Left lung (tissue), 4 donors: ENCODE measurements at regions not wholly inside any gene's neighbourhood (a gene's known extent, or its start where the extent isn't known, plus 50 kb on each side); places are given as distances from the start of the nearest gene placed in this dataset.

Experiments used
- ATAC-seq: fragments of 200-7000 bp; cut with Tn5 transposase; one replicate; pipeline ENCODE4 v1.9.1; 2020; ENCODE audit warnings: moderate library complexity
- DNase-seq, 4 donors: peaks; one replicate each; pipeline ENCODE4 v3.0.0-alpha.2; 2013 to 2020
- H3K27ac ChIP-seq, 2 donors: fragments of 200-600 bp; sonication (generic) in 1 of 2; one replicate each; pipeline versions ENCODE4 v1.5.0 to v1.8.0; 2020 to 2021
- H3K27me3 ChIP-seq, 2 donors: fragments of 200-600 bp; sonication (generic) in 1 of 2; one replicate each; pipeline versions ENCODE4 v1.5.0 to v1.8.0; 2020 to 2021
- H3K36me3 ChIP-seq, 2 donors: fragments of 200-600 bp; sonication (generic) in 1 of 2; one replicate each; pipeline versions ENCODE4 v1.5.0 to v1.8.0; 2020 to 2021
- H3K4me1 ChIP-seq, 2 donors: fragments of 200-600 bp; one replicate each; pipeline ENCODE4 v1.8.0; 2021
- H3K4me3 ChIP-seq, 2 donors: fragments of 200-600 bp; sonication (generic) in 1 of 2; one replicate each; pipeline versions ENCODE4 v1.5.0 to v1.8.0; 2020 to 2021; ENCODE audit warnings: mild to moderate bottlenecking in 1 of 2
- H3K9me3 ChIP-seq, 2 donors: fragments of 200-600 bp; sonication (generic) in 1 of 2; one replicate each; pipeline versions ENCODE4 v1.5.0 to v1.8.0; 2020 to 2021
- intact Hi-C, 2 donors: fragments of 100-400 bp; cut with DNase I; formaldehyde crosslinking; loops; one replicate each; pipeline versions ENCODE4 v1.11.2 to v1.14.2; 2022
- TF ChIP-seq, protein P1 (sequence below), 2 donors: fragments of 200-600 bp; sonication (generic) in 1 of 2; IDR thresholded peaks; one replicate each; pipeline versions ENCODE4 v1.5.0 to v1.8.0; 2021; ENCODE audit warnings: antibody characterized with exemption in 2 of 2
- donor health status: DM: no; HTN: yes; CAD: no.
- donor health status: DM: no; HTN: no; CAD: no.

DNA sequence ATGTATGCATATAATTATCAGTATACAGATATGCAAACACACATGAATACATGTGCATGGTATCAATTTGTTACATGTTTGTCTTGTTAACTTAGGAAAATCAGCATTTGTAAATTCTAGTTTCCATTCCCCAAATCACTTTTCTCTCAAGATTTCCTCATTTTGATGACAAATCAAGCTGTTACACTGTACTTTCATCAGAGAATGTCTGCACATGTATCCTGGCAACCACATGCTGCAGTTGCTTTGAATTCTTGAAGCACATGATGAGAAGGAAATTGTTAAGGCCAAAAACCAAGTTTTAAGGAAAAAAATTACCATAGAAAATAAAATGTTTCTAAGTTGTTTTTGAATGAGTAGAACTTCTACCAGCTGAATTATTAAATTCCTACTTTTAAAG, 1834.5 kb downstream of the EFNA5 start:
- TF ChIP-seq, protein P1, sequence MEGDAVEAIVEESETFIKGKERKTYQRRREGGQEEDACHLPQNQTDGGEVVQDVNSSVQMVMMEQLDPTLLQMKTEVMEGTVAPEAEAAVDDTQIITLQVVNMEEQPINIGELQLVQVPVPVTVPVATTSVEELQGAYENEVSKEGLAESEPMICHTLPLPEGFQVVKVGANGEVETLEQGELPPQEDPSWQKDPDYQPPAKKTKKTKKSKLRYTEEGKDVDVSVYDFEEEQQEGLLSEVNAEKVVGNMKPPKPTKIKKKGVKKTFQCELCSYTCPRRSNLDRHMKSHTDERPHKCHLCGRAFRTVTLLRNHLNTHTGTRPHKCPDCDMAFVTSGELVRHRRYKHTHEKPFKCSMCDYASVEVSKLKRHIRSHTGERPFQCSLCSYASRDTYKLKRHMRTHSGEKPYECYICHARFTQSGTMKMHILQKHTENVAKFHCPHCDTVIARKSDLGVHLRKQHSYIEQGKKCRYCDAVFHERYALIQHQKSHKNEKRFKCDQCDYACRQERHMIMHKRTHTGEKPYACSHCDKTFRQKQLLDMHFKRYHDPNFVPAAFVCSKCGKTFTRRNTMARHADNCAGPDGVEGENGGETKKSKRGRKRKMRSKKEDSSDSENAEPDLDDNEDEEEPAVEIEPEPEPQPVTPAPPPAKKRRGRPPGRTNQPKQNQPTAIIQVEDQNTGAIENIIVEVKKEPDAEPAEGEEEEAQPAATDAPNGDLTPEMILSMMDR (IDR thresholded peaks at IDR 0.05) = no peak
- H3K9me3 ChIP-seq = peaks cover 0 to 3% of the 10 kb centered on the region in 2 donors
- no peak overlapping the region for H3K4me3 ChIP-seq
- intact Hi-C loops = no loop called here
- H3K27ac ChIP-seq = no peak overlapping the region
- H3K27me3 ChIP-seq = no peaks in the 10 kb centered on the region
- no peaks in the 10 kb centered on the region for H3K4me1 ChIP-seq
- DNase-seq (peak in 2 of 4 donors; percentile 33 to 66), ATAC-seq (no peak)
- H3K36me3 ChIP-seq = no peaks in the 10 kb centered on the region

GRCh38 chr5:105828821-105829220, 1841.9 kb downstream of the EFNA5 start:
- H3K27ac ChIP-seq = no peak overlapping the region
- ATAC-seq (no peak), DNase-seq (no peak)
- TF ChIP-seq, protein P1 (IDR thresholded peaks at IDR 0.05) = no peak
- H3K4me1 ChIP-seq = no peaks in the 10 kb centered on the region
- H3K9me3 ChIP-seq = no peaks in the 10 kb centered on the region
- H3K27me3 ChIP-seq = no peaks in the 10 kb centered on the region
- H3K4me3 ChIP-seq = no peak overlapping the region
- H3K36me3 ChIP-seq = no peaks in the 10 kb centered on the region
- intact Hi-C loops = no loop called here

- Histone ChIP-seq H3K9me3 (no peaks in the 10 kb centered on the region), H3K4me1 (no peaks in the 10 kb centered on the region), H3K27ac (no peak overlapping the region), H3K27me3 (no peaks in the 10 kb centered on the region), H3K4me3 (no peak overlapping the region), H3K36me3 (no peaks in the 10 kb centered on the region)
- intact Hi-C loops = no loop called here
- DNase-seq = no peak
- TF ChIP-seq, protein P1 (IDR thresholded peaks at IDR 0.05) = no peak
- no peak for ATAC-seq
These were observed 1848.9 kb downstream of the EFNA5 start for GRCh38 chr5:105821800-105822199.

GRCh38 chr5:105817914-105818313, 1852.8 kb downstream of the EFNA5 start:
- Histone ChIP-seq H3K36me3 (no peaks in the 10 kb centered on the region), H3K27ac (no peak overlapping the region), H3K27me3 (no peaks in the 10 kb centered on the region), H3K4me3 (no peak overlapping the region), H3K4me1 (no peaks in the 10 kb centered on the region), H3K9me3 (no peaks in the 10 kb centered on the region)
- intact Hi-C loops = no loop called here
- ATAC-seq (no peak), DNase-seq (peak in 1 of 4 donors; percentile 41)
- TF ChIP-seq, protein P1 (IDR thresholded peaks at IDR 0.05) = no peak

GRCh38 chr5:105817416-105817815, 1853.3 kb downstream of the EFNA5 start:
- ATAC-seq (no peak), DNase-seq (no peak)
- intact Hi-C loops = no loop called here
- H3K27me3 ChIP-seq = no peaks in the 10 kb centered on the region
- H3K4me1 ChIP-seq = no peaks in the 10 kb centered on the region
- H3K4me3 ChIP-seq = no peak overlapping the region
- no peaks in the 10 kb centered on the region for H3K9me3 ChIP-seq
- TF ChIP-seq, protein P1 (IDR thresholded peaks at IDR 0.05) = no peak
- no peaks in the 10 kb centered on the region for H3K36me3 ChIP-seq
- no peak overlapping the region for H3K27ac ChIP-seq
